A673 (cell line): ENCODE measurements at regions not wholly inside any gene's neighbourhood (a gene's known extent, or its start where the extent isn't known, plus 50 kb on each side); places are given as distances from the start of the nearest gene placed in this dataset.

Source experiments
- BruUV-seq: library from RNA; stranded (reverse); fragments of 400-500 nt; replicated peaks from 2 replicates; lab custom pipeline; 2021; lab: Mats Ljungman, UMichigan
- CTCF ChIA-PET: fragments of 300-600 bp; sonication (Branson Sonifier 250); formaldehyde crosslinking; loops from one replicate; lab custom pipeline; 2022; ENCODE audit warnings: antibody characterized with exemption; lab: Charles Lee
- POLR2A ChIA-PET: fragments of 300-600 bp; sonication (Branson Sonifier 250); formaldehyde crosslinking; loops from one replicate; lab custom pipeline; 2022; ENCODE audit warnings: antibody characterized with exemption; ENCODE audit not compliant: low non-redundant PET; lab: Charles Lee
- DNase-seq: peaks from one replicate; pipeline ENCODE4 v3.0.0-alpha.2; 2015; ENCODE audit warnings: low spot score
- H3K27ac ChIP-seq: fragments of 200-600 bp; sonication (generic); 2 replicates; pipeline ENCODE4 v1.5.1; 2016; ENCODE audit warnings: mixed run types, low read depth, mild to moderate bottlenecking, mixed read lengths, antibody characterized with exemption, low read length; ENCODE audit not compliant: poor library complexity, severe bottlenecking
- H3K27me3 ChIP-seq: fragments of 200-600 bp; sonication (generic); replicated peaks from 2 replicates; pipeline ENCODE4 v1.6.1; 2017; ENCODE audit warnings: mixed run types, low read depth, mild to moderate bottlenecking, mixed read lengths, antibody characterized with exemption, low read length; ENCODE audit not compliant: insufficient read depth, poor library complexity
- H3K36me3 ChIP-seq: fragments of 200-600 bp; sonication (generic); 2 replicates; pipeline ENCODE4 v1.6.1; 2016; ENCODE audit warnings: mixed run types, mild to moderate bottlenecking, mixed read lengths, antibody characterized with exemption, low read length; ENCODE audit not compliant: insufficient read depth, poor library complexity, severe bottlenecking
- H3K4me1 ChIP-seq: fragments of 200-600 bp; sonication (generic); 2 replicates; pipeline ENCODE4 v1.6.1; 2017; ENCODE audit warnings: mixed run types, mild to moderate bottlenecking, mixed read lengths, antibody characterized with exemption, low read length; ENCODE audit not compliant: insufficient read depth, poor library complexity, severe bottlenecking
- H3K4me3 ChIP-seq: fragments of 200-600 bp; sonication (generic); 2 replicates; pipeline ENCODE4 v1.5.1; 2016; ENCODE audit warnings: low read depth, mixed run types, mild to moderate bottlenecking, mixed read lengths, low read length; ENCODE audit not compliant: poor library complexity, severe bottlenecking
- H3K9me3 ChIP-seq: fragments of 200-600 bp; sonication (generic); 2 replicates; pipeline ENCODE4 v1.6.1; 2016; ENCODE audit warnings: mixed run types, low read depth, mild to moderate bottlenecking, mixed read lengths, antibody characterized with exemption, low read length; ENCODE audit not compliant: poor library complexity, severe bottlenecking
- CTCF ChIP-seq: fragments of 300-800, 200-600 bp; sonication (generic); conservative IDR thresholded peaks from 2 replicates; pipeline ENCODE4 v1.5.1; 2017; ENCODE audit warnings: low read depth, mild to moderate bottlenecking, antibody characterized with exemption, low read length, moderate library complexity, mixed read lengths
- EZH2 ChIP-seq: fragments of 200-600 bp; sonication (generic); IDR thresholded peaks from 2 replicates; pipeline ENCODE4 v1.6.1; 2017; ENCODE audit warnings: borderline replicate concordance, low read depth, mild to moderate bottlenecking, mixed read lengths, antibody characterized with exemption, low read length; ENCODE audit not compliant: poor library complexity, severe bottlenecking
- intact Hi-C: fragments of 100-400 bp; cut with micrococcal nuclease; formaldehyde crosslinking; loops from one replicate; pipeline ENCODE4 v1.10.0; 2022; ENCODE audit not compliant: unreplicated experiment

- POLR2A ChIA-PET: no interaction called here
- H3K4me3 ChIP-seq: no peak overlapping the region
- BruUV-seq: no TSS peak
These were observed 58.4 kb downstream of the ZNF281 start for GRCh38 chr1:200351425-200351824.

GRCh38 chr1:200346700-200347099 is 63.1 kb downstream of the ZNF281 start:
- no peaks in the 10 kb centered on the region for H3K36me3 ChIP-seq
- no peak for TF ChIP-seq CTCF
- no peak for TF ChIP-seq EZH2
- intact Hi-C loops: loop anchor here (10.0 kb wide), 1 partner anchor 138 kb away; no protein-coding TSS in a partner anchor
- ChIA-PET POLR2A (no interaction called here), CTCF (no interaction called here)
- H3K4me1 ChIP-seq: no peaks in the 10 kb centered on the region
- H3K27me3 ChIP-seq: no peaks in the 10 kb centered on the region
- H3K27ac ChIP-seq: no peak overlapping the region
- no peaks in the 10 kb centered on the region for H3K9me3 ChIP-seq
- no TSS peak for BruUV-seq
- no peak overlapping the region for H3K4me3 ChIP-seq
- no peak for DNase-seq

More at GRCh38 chr1:200351425-200351824, 58.4 kb downstream of the ZNF281 start:
- CTCF ChIA-PET: no interaction called here
- Histone ChIP-seq H3K9me3 (no peaks in the 10 kb centered on the region), H3K27me3 (no peaks in the 10 kb centered on the region), H3K4me1 (no peaks in the 10 kb centered on the region), H3K27ac (no peak overlapping the region), H3K36me3 (no peaks in the 10 kb centered on the region)
- no peak for DNase-seq
- intact Hi-C loops: no loop called here
- TF ChIP-seq CTCF (no peak), EZH2 (no peak)

- TF ChIP-seq EZH2 (no peak), CTCF (no peak)
- no peak overlapping the region for H3K27ac ChIP-seq
- H3K4me1 ChIP-seq: no peaks in the 10 kb centered on the region
- intact Hi-C loops: loop anchor here (10.0 kb wide), 1 partner anchor 139 kb away; no protein-coding TSS in a partner anchor
- no peaks in the 10 kb centered on the region for H3K9me3 ChIP-seq
- CTCF ChIA-PET: no interaction called here
- no peaks in the 10 kb centered on the region for H3K36me3 ChIP-seq
- H3K4me3 ChIP-seq: no peak overlapping the region
- POLR2A ChIA-PET: no interaction called here
- no peaks in the 10 kb centered on the region for H3K27me3 ChIP-seq
- DNase-seq: no peak
- no TSS peak for BruUV-seq
These were observed 64.3 kb downstream of the ZNF281 start for GRCh38 chr1:200345520-200345919.
